NCI-H2227 (cell line): ENCODE measurements at regions not wholly inside any gene's neighbourhood (a gene's known extent, or its start where the extent isn't known, plus 50 kb on each side); places are given as distances from the start of the nearest gene placed in this dataset.
"Not testable (repeated sequence)": the region's sequence is repeated elsewhere in the genome, so short reads cannot be mapped to it uniquely, and the experiment has no call there.

Experiments
- DNase-seq: peaks from one replicate; lab custom pipeline; 2025; ENCODE audit not compliant: unreplicated experiment; lab: John Stamatoyannopoulos, UW

GRCh38 chr1:79955966-79956365 lies 949.4 kb upstream of the ADGRL4 start:
- DNase-seq: no peak

- no peak for DNase-seq
Measured at GRCh38 chr1:79950511-79950910, 944.0 kb upstream of the ADGRL4 start.

- no peak for DNase-seq
Measured at GRCh38 chr1:79945391-79945790, 938.9 kb upstream of the ADGRL4 start.

- no peak for DNase-seq
Measured at GRCh38 chr1:79929356-79929755, 922.8 kb upstream of the ADGRL4 start.

- DNase-seq: no peak
Measured at GRCh38 chr1:79928901-79929300, 922.4 kb upstream of the ADGRL4 start.

- DNase-seq: no peak
Measured at GRCh38 chr1:79920960-79921669, 914.6 kb upstream of the ADGRL4 start.

GRCh38 chr1:79914896-79915295 lies 908.4 kb upstream of the ADGRL4 start:
- no peak for DNase-seq

- no peak for DNase-seq
Measured at GRCh38 chr1:79912813-79913212, 906.3 kb upstream of the ADGRL4 start.

- no peak for DNase-seq
Measured at GRCh38 chr1:79903321-79903720, 896.8 kb upstream of the ADGRL4 start.

GRCh38 chr1:79902418-79902817 lies 895.9 kb upstream of the ADGRL4 start:
- no peak for DNase-seq

GRCh38 chr1:79899914-79900313 lies 893.4 kb upstream of the ADGRL4 start:
- no peak for DNase-seq

GRCh38 chr1:79896140-79896539 lies 889.6 kb upstream of the ADGRL4 start:
- DNase-seq: no peak

GRCh38 chr1:79895573-79895972 lies 889.0 kb upstream of the ADGRL4 start:
- no peak for DNase-seq

GRCh38 chr1:79894129-79894528 lies 887.6 kb upstream of the ADGRL4 start:
- not testable (repeated sequence) for DNase-seq

- DNase-seq: no peak
Measured at GRCh38 chr1:79887059-79887458, 880.5 kb upstream of the ADGRL4 start.

GRCh38 chr1:79885101-79885500 lies 878.6 kb upstream of the ADGRL4 start:
- no peak for DNase-seq

GRCh38 chr1:79877086-79877485 lies 870.6 kb upstream of the ADGRL4 start:
- no peak for DNase-seq

GRCh38 chr1:79875187-79875586 lies 868.7 kb upstream of the ADGRL4 start:
- DNase-seq: no peak

- DNase-seq: no peak
Measured at GRCh38 chr1:79874289-79874688, 867.8 kb upstream of the ADGRL4 start.

- DNase-seq: no peak
Measured at GRCh38 chr1:79859212-79859948, 852.9 kb upstream of the ADGRL4 start.

- no peak for DNase-seq
Measured at GRCh38 chr1:79852004-79852403, 845.5 kb upstream of the ADGRL4 start.

GRCh38 chr1:79849388-79849787 lies 842.9 kb upstream of the ADGRL4 start:
- DNase-seq: no peak

GRCh38 chr1:79848316-79848715 lies 841.8 kb upstream of the ADGRL4 start:
- DNase-seq: no peak
